SK-N-SH (cell line): ENCODE measurements at regions not wholly inside any gene's neighbourhood (a gene's known extent, or its start where the extent isn't known, plus 50 kb on each side); places are given as distances from the start of the nearest gene placed in this dataset.
A peak's percentile ranks its signal among the peaks of the same experiment; 100 is the strongest.

Source experiments
- POLR2AphosphoS5 ChIP-seq: IDR thresholded peaks from 2 replicates; pipeline ENCODE4 v1.6.1; 2012; ENCODE audit warnings: low read depth, low read length
- RFX5 ChIP-seq: IDR thresholded peaks from 2 replicates; pipeline ENCODE4 v1.6.1; 2012; ENCODE audit warnings: mild to moderate bottlenecking, improper control_type of control experiment, low read length
- TAF1 ChIP-seq: IDR thresholded peaks from 2 replicates; pipeline ENCODE4 v1.6.1; 2012; ENCODE audit warnings: low read depth, mild to moderate bottlenecking, low read length, moderate library complexity, borderline replicate concordance
- TF ChIP-seq, protein P1 (sequence below): fragments of 150-350 bp; IDR thresholded peaks from 2 replicates; pipeline ENCODE4 v1.6.1; 2017; ENCODE audit warnings: antibody characterized with exemption, low read length, low read depth, borderline replicate concordance
- TF ChIP-seq, protein P2 (sequence below): fragments of 200-600 bp; sonication (generic); IDR thresholded peaks from 2 replicates; pipeline ENCODE4 v1.6.1; 2017; ENCODE audit warnings: antibody characterized with exemption, mild to moderate bottlenecking, moderate library complexity
- TF ChIP-seq, protein P3 (sequence below): IDR thresholded peaks from 2 replicates; pipeline ENCODE4 v1.6.1; 2012; ENCODE audit warnings: mild to moderate bottlenecking, low read depth, low read length, moderate library complexity
- TF ChIP-seq, protein P4 (sequence below): IDR thresholded peaks from 2 replicates; pipeline ENCODE4 v1.4.0; 2012; ENCODE audit warnings: low read depth

DNA sequence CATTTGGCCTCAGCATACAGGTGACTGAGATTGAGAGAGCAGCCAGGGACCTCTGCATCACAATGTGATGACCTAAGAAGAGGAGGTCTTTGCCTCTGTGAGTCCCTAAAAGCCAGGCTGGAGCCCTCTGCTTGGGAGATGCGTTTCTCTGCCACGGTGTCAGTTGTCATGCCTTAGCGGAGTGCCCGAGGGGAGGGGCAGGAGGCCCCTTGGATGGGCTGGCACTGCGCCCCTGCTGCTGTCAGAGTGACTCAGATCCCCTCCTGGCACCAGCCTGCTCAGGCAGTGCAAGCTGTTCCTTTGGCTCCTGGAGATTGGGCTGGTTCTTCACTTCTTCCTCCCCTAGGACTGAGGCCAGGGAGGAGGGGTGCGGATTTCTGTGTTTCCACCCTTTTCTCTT lies 64.9 kb upstream of the KCNA5 start:
- TF ChIP-seq, protein P1, sequence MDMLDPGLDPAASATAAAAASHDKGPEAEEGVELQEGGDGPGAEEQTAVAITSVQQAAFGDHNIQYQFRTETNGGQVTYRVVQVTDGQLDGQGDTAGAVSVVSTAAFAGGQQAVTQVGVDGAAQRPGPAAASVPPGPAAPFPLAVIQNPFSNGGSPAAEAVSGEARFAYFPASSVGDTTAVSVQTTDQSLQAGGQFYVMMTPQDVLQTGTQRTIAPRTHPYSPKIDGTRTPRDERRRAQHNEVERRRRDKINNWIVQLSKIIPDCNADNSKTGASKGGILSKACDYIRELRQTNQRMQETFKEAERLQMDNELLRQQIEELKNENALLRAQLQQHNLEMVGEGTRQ: no peak
- TF ChIP-seq POLR2AphosphoS5: no peak
- no peak for TF ChIP-seq TAF1
- TF ChIP-seq, protein P2, sequence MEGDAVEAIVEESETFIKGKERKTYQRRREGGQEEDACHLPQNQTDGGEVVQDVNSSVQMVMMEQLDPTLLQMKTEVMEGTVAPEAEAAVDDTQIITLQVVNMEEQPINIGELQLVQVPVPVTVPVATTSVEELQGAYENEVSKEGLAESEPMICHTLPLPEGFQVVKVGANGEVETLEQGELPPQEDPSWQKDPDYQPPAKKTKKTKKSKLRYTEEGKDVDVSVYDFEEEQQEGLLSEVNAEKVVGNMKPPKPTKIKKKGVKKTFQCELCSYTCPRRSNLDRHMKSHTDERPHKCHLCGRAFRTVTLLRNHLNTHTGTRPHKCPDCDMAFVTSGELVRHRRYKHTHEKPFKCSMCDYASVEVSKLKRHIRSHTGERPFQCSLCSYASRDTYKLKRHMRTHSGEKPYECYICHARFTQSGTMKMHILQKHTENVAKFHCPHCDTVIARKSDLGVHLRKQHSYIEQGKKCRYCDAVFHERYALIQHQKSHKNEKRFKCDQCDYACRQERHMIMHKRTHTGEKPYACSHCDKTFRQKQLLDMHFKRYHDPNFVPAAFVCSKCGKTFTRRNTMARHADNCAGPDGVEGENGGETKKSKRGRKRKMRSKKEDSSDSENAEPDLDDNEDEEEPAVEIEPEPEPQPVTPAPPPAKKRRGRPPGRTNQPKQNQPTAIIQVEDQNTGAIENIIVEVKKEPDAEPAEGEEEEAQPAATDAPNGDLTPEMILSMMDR: no peak
- TF ChIP-seq, protein P3, sequence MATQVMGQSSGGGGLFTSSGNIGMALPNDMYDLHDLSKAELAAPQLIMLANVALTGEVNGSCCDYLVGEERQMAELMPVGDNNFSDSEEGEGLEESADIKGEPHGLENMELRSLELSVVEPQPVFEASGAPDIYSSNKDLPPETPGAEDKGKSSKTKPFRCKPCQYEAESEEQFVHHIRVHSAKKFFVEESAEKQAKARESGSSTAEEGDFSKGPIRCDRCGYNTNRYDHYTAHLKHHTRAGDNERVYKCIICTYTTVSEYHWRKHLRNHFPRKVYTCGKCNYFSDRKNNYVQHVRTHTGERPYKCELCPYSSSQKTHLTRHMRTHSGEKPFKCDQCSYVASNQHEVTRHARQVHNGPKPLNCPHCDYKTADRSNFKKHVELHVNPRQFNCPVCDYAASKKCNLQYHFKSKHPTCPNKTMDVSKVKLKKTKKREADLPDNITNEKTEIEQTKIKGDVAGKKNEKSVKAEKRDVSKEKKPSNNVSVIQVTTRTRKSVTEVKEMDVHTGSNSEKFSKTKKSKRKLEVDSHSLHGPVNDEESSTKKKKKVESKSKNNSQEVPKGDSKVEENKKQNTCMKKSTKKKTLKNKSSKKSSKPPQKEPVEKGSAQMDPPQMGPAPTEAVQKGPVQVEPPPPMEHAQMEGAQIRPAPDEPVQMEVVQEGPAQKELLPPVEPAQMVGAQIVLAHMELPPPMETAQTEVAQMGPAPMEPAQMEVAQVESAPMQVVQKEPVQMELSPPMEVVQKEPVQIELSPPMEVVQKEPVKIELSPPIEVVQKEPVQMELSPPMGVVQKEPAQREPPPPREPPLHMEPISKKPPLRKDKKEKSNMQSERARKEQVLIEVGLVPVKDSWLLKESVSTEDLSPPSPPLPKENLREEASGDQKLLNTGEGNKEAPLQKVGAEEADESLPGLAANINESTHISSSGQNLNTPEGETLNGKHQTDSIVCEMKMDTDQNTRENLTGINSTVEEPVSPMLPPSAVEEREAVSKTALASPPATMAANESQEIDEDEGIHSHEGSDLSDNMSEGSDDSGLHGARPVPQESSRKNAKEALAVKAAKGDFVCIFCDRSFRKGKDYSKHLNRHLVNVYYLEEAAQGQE: no peak
- no peak for TF ChIP-seq RFX5
- TF ChIP-seq, protein P4, sequence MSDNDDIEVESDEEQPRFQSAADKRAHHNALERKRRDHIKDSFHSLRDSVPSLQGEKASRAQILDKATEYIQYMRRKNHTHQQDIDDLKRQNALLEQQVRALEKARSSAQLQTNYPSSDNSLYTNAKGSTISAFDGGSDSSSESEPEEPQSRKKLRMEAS: peak; percentile 38
